Body of pancreas (tissue), 4 donors: ENCODE measurements at regions not wholly inside any gene's neighbourhood (a gene's known extent, or its start where the extent isn't known, plus 50 kb on each side); places are given as distances from the start of the nearest gene placed in this dataset.

Source experiments
- ATAC-seq: fragments of 150-250 bp; one replicate; pipeline ENCODE4 v1.9.1; 2016
- DNase-seq, 4 donors: peaks; one replicate each; pipeline ENCODE4 v3.0.0-alpha.2; 2019
- H3K27ac ChIP-seq, 4 donors: fragments of 200-600 bp; sonication (generic); 1 replicate in 3 of 4; 2 replicates in 1 of 4; pipeline versions ENCODE4 v1.5.1 to v1.6.1; 2016 to 2019; ENCODE audit warnings: mild to moderate bottlenecking in 1 of 4, mixed read lengths in 1 of 4, moderate library complexity in 1 of 4
- H3K27me3 ChIP-seq, 2 donors: fragments of 200-600 bp; sonication (generic); one replicate each; pipeline ENCODE4 v1.6.0; 2016; ENCODE audit warnings: mild to moderate bottlenecking in 1 of 2
- H3K36me3 ChIP-seq, 2 donors: fragments of 200-600 bp; sonication (generic); replicated peaks in 1 of 2; 2 replicates each; pipeline ENCODE4 v1.5.1; 2016; ENCODE audit warnings: low read depth in 2 of 2; ENCODE audit not compliant: insufficient read depth in 1 of 2
- H3K4me1 ChIP-seq: fragments of 200-600 bp; sonication (generic); one replicate; pipeline ENCODE4 v1.6.0; 2016
- H3K4me3 ChIP-seq, 2 donors: fragments of 200-600 bp; sonication (generic); 1 replicate in 1 of 2; 2 replicates in 1 of 2; pipeline ENCODE4 v1.5.1; 2016 to 2019
- H3K9me3 ChIP-seq, 3 donors: fragments of 200-600 bp; sonication (generic); 1 replicate in 2 of 3; 2 replicates in 1 of 3; pipeline ENCODE4 v1.5.1; 2016
- CTCF ChIP-seq, 7 experiments: fragments of 450-650 bp in 4 of 7; fragments of 200-600 bp in 3 of 7; sonication (generic) in 3 of 7; IDR thresholded peaks; one replicate each; pipeline ENCODE4 v1.5.1; 2016 to 2019; ENCODE audit warnings: antibody characterized with exemption in 7 of 7
- POLR2A ChIP-seq, 3 donors: fragments of 450-650 bp; IDR thresholded peaks; one replicate each; pipeline ENCODE4 v1.6.1; 2016; ENCODE audit warnings: antibody characterized with exemption in 3 of 3, mild to moderate bottlenecking in 2 of 3
- WGBS, 2 donors: methylation state at CpG; one replicate each; pipeline ENCODE4 v1.1.5; 2017; 5-methylcytosine and 5-hydroxymethylcytosine counted together
- intact Hi-C: fragments of 100-400 bp; cut with DNase I; formaldehyde crosslinking; loops from one replicate; pipeline ENCODE4 v1.15.1; 2023

- Histone ChIP-seq H3K4me1 (no peaks in the 10 kb centered on the region), H3K9me3 (no peaks in the 10 kb centered on the region), H3K4me3 (no peak overlapping the region), H3K36me3 (no peaks in the 10 kb centered on the region), H3K27ac (no peak overlapping the region), H3K27me3 (no peaks in the 10 kb centered on the region)
- DNase-seq (no peak), ATAC-seq (no peak)
- intact Hi-C loops: no loop called here
- TF ChIP-seq POLR2A (IDR thresholded peaks at IDR 0.05) (no peak), CTCF (IDR thresholded peaks at IDR 0.05) (no peak)
- 39 to 43% methylated on average over 4 of the region's 4 CpGs for WGBS, 2 donors
These were observed 111.5 kb upstream of the COL8A1 start for GRCh38 chr3:99526921-99527320.

- Histone ChIP-seq H3K27me3 (no peaks in the 10 kb centered on the region), H3K4me1 (no peaks in the 10 kb centered on the region), H3K4me3 (no peak overlapping the region), H3K36me3 (no peaks in the 10 kb centered on the region), H3K27ac (no peak overlapping the region), H3K9me3 (no peaks in the 10 kb centered on the region)
- ATAC-seq: no peak
- DNase-seq: no peak
- TF ChIP-seq CTCF (IDR thresholded peaks at IDR 0.05): no peak
- TF ChIP-seq POLR2A (IDR thresholded peaks at IDR 0.05): no peak
- intact Hi-C loops: no loop called here
These were observed 113.8 kb upstream of the COL8A1 start for GRCh38 chr3:99524559-99524958.

- DNase-seq: no peak
- WGBS, 2 donors: 50 to 67% methylated on average over 3 of the region's 3 CpGs
- Histone ChIP-seq H3K27ac (no peak overlapping the region), H3K4me1 (no peaks in the 10 kb centered on the region), H3K27me3 (no peaks in the 10 kb centered on the region), H3K4me3 (no peak overlapping the region), H3K36me3 (no peaks in the 10 kb centered on the region), H3K9me3 (no peaks in the 10 kb centered on the region)
- intact Hi-C loops: no loop called here
- TF ChIP-seq POLR2A (IDR thresholded peaks at IDR 0.05) (no peak), CTCF (IDR thresholded peaks at IDR 0.05) (no peak)
- no peak for ATAC-seq
These were observed 114.8 kb upstream of the COL8A1 start for GRCh38 chr3:99523431-99524127.

- H3K4me1 ChIP-seq: no peaks in the 10 kb centered on the region
- TF ChIP-seq POLR2A (IDR thresholded peaks at IDR 0.05) (no peak), CTCF (IDR thresholded peaks at IDR 0.05) (no peak)
- intact Hi-C loops: no loop called here
- H3K4me3 ChIP-seq: no peak overlapping the region
- no peak for ATAC-seq
- no peaks in the 10 kb centered on the region for H3K9me3 ChIP-seq
- 34 to 60% methylated on average over 2 of the region's 2 CpGs for WGBS, 2 donors
- H3K27me3 ChIP-seq: no peaks in the 10 kb centered on the region
- H3K36me3 ChIP-seq: no peaks in the 10 kb centered on the region
- DNase-seq: no peak
- no peak overlapping the region for H3K27ac ChIP-seq
These were observed 116.2 kb upstream of the COL8A1 start for GRCh38 chr3:99522147-99522546.

- 37 to 57% methylated on average over 2 of the region's 2 CpGs for WGBS, 2 donors
- Histone ChIP-seq H3K27ac (no peak overlapping the region), H3K27me3 (no peaks in the 10 kb centered on the region), H3K4me1 (no peaks in the 10 kb centered on the region), H3K9me3 (no peaks in the 10 kb centered on the region), H3K4me3 (no peak overlapping the region), H3K36me3 (no peaks in the 10 kb centered on the region)
- TF ChIP-seq POLR2A (IDR thresholded peaks at IDR 0.05): no peak
- TF ChIP-seq CTCF (IDR thresholded peaks at IDR 0.05): no peak
- DNase-seq (no peak), ATAC-seq (no peak)
- intact Hi-C loops: no loop called here
These were observed 116.8 kb upstream of the COL8A1 start for GRCh38 chr3:99521551-99521950.
